ENCODE measurements at regions not wholly inside any gene's neighbourhood (a gene's known extent, or its start where the extent isn't known, plus 50 kb on each side); places are given as distances from the start of the nearest gene placed in this dataset.

DNA sequence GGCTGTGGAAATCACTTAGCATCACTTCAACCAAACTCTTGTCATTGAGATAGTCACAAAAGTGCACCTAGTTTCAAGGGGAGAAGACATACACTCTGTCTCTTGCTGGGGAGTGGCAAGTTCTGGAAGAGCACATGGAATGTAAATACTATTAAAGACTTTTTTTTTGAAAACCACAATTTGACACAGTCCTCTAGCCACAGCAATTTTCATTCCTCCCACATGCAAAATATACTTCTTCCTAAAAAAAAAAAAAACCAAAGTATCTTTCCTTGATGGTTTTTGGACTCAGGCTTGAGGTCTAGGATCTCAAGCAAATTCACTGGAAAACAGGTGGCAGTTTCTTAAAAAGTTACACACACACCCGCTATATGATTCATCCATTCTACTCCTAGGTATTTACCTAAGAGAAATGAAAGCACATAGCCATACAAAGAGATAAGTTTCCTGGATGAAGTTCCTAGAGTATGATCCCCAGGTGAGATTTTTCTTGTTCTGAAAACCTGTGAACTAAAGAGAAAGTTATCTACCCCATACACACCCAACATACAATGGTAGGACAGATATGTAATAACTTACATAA lies 295.8 kb downstream of the SP3 start:
- ChIA-PET CTCF (ENCODE audit: partially characterized antibody) (interaction anchor here (0.7 kb wide), 1 partner anchor 44 kb away, joined by 3 read pairs; no protein-coding TSS in a partner anchor), POLR2A (ENCODE audit: partially characterized antibody) (no interaction called here)
- FAIRE-seq (no peak), DNase-seq (ENCODE audit: low read depth in 1 of 2, low spot score in 2 of 2) (no peak)
- H3K14ac ChIP-seq (ENCODE audit: insufficient read length), result no peak overlapping the region
- no peak overlapping the region for H3K23ac ChIP-seq (ENCODE audit: insufficient read length)
- no peak overlapping the region for H3K9ac ChIP-seq (replicated peaks in 1 of 4; ENCODE audit: extremely low read depth in 1 of 4, low read depth in 3 of 4, low read length in 3 of 4)
- H2BK12ac ChIP-seq (ENCODE audit: low read depth, low read length), result no peak overlapping the region
- no peak overlapping the region for H3K4me3 ChIP-seq (ENCODE audit: extremely low read depth in 1 of 4, insufficient read depth in 2 of 4, low read depth in 3 of 4, low read length in 4 of 4)
- no peak overlapping the region for H3K27ac ChIP-seq (ENCODE audit: low read depth, low read length)
- no peak overlapping the region for H2BK15ac ChIP-seq (ENCODE audit: low read length)
- H3K4me2 ChIP-seq (ENCODE audit: insufficient read depth in 1 of 2, low read depth in 2 of 2, low read length in 2 of 2), result no peak overlapping the region
- peaks cover 0 to 6% of the 10 kb centered on the region in 2 experiments; a peak in 1 of 4 replicates for H3K9me3 ChIP-seq (ENCODE audit: insufficient read depth in 2 of 2, low read depth in 1 of 2, low read length in 1 of 2)
- H3K36me3 ChIP-seq (ENCODE audit: control insufficient read depth in 2 of 4, insufficient read depth in 4 of 4, low read length in 3 of 4), result no peaks in the 10 kb centered on the region; a peak in 1 of 8 replicates
- H3K56ac ChIP-seq (replicated peaks; ENCODE audit: insufficient read length, low read depth, low read length), result no peak overlapping the region
- H3K79me2 ChIP-seq (ENCODE audit: control insufficient read depth in 1 of 2, insufficient read depth in 2 of 2, low read length in 2 of 2), result no peaks in the 10 kb centered on the region
- no peaks in the 10 kb centered on the region for H3K27me3 ChIP-seq (replicated peaks in 1 of 4; ENCODE audit: control insufficient read depth in 3 of 4, extremely low read depth in 1 of 4, insufficient read depth in 3 of 4, low read length in 3 of 4)
- no peak overlapping the region for H2BK120ac ChIP-seq (replicated peaks; ENCODE audit: low read depth, low read length)
- H4K91ac ChIP-seq (replicated peaks; ENCODE audit: insufficient read length, low read length), result no peak overlapping the region
- H2BK20ac ChIP-seq (ENCODE audit: low read length), result no peak overlapping the region
- H2AK5ac ChIP-seq (ENCODE audit: low read depth, low read length), result no peak overlapping the region
- no peaks in the 10 kb centered on the region; the same call in 1 of the 2 replicates for H3K23me2 ChIP-seq (ENCODE audit: low read depth, low read length)
- H3K79me1 ChIP-seq (ENCODE audit: low read depth, low read length), result no peaks in the 10 kb centered on the region
- H2AFZ ChIP-seq (ENCODE audit: low read length), result 0 out of 2 replicates have a peak overlapping the region, but pooled peaks have one; percentile 29
- H4K20me1 ChIP-seq (replicated peaks in 1 of 2; ENCODE audit: control insufficient read depth in 1 of 2, insufficient read depth in 2 of 2, low read length in 2 of 2), result no peaks in the 10 kb centered on the region
- 86% methylated on average over 1 of the region's 1 CpG; no CpG with 5 or more reads in 1 of the 2 experiments for WGBS, 2 experiments (ENCODE audit: extremely low coverage in 1 of 2, insufficient coverage in 1 of 2, insufficient read length in 1 of 2, insufficient replicate concordance in 2 of 2, low coverage in 1 of 2, low lambda C conversion rate in 2 of 2, missing lambda C conversion rate in 1 of 2)
- H3K18ac ChIP-seq (ENCODE audit: extremely low read depth, low read length), result no peak overlapping the region
- TF ChIP-seq SIRT6 (IDR thresholded peaks at IDR 0.05; ENCODE audit: low read length) (no peak), RNF2 (IDR thresholded peaks at IDR 0.05; ENCODE audit: borderline replicate concordance, low read depth, low read length, missing control alignments, poor library complexity, severe bottlenecking) (no peak), TAF7 (optimal IDR thresholded peaks at IDR 0.05; ENCODE audit: borderline replicate concordance, low read depth, low read length) (no peak), GTF2F1 (IDR thresholded peaks at IDR 0.05; ENCODE audit: borderline replicate concordance, low read depth, low read length) (no peak), GABPA (IDR thresholded peaks at IDR 0.05; ENCODE audit: borderline replicate concordance, insufficient read depth, low read length) (no peak), SIN3A (conservative IDR thresholded peaks at IDR 0.05 in 1 of 2, IDR thresholded peaks at IDR 0.05 in 1 of 2; ENCODE audit: low read depth in 1 of 2, low read length in 2 of 2) (no peak), CEBPB (IDR thresholded peaks at IDR 0.05; ENCODE audit: low read depth, low read length) (no peak), NANOG (IDR thresholded peaks at IDR 0.05; ENCODE audit: insufficient read depth, low read depth, low read length, poor library complexity, severe bottlenecking) (no peak), POLR2A (IDR thresholded peaks at IDR 0.05; ENCODE audit: control extremely low read depth in 1 of 2, low read depth in 2 of 2, low read length in 2 of 2) (no peak)
- H4K5ac ChIP-seq (ENCODE audit: insufficient read length, low read depth, low read length), result no peak overlapping the region
- no peak overlapping the region for H2BK5ac ChIP-seq (ENCODE audit: low read depth, low read length)
- no peaks in the 10 kb centered on the region; a peak in 1 of 7 replicates for H3K4me1 ChIP-seq (replicated peaks in 1 of 4; ENCODE audit: control insufficient read depth in 3 of 4, insufficient read depth in 4 of 4, low read length in 3 of 4)
- no peak overlapping the region for H3K4ac ChIP-seq (replicated peaks; ENCODE audit: insufficient read length, low read depth, low read length)
- no peak overlapping the region for H4K8ac ChIP-seq (ENCODE audit: extremely low read depth, insufficient read depth, low read length)
